IMR-90 (cell line): ENCODE measurements at regions not wholly inside any gene's neighbourhood (a gene's known extent, or its start where the extent isn't known, plus 50 kb on each side); places are given as distances from the start of the nearest gene placed in this dataset.

Experiments used
- ATAC-seq: fragments of 200-7000 bp; cut with Tn5 transposase; 2 replicates; pipeline ENCODE4 v1.9.1; 2020; ENCODE audit warnings: low read depth, mild to moderate bottlenecking, moderate library complexity
- BruUV-seq: library from RNA; stranded (reverse); fragments of 400-500 nt; replicated peaks from 2 replicates; lab custom pipeline; 2021; lab: Mats Ljungman, UMichigan
- CTCF ChIA-PET: fragments of 300-600 bp; formaldehyde crosslinking; extraction: SDS; loops from one replicate; lab custom pipeline; 2021; ENCODE audit warnings: antibody characterized with exemption; lab: Yijun Ruan, JAX
- POLR2A ChIA-PET: fragments of 300-600 bp; sonication (Branson Sonifier 250); formaldehyde crosslinking; loops from one replicate; lab custom pipeline; 2022; ENCODE audit warnings: antibody characterized with exemption; ENCODE audit not compliant: unreplicated experiment; lab: Charles Lee
- DNase-seq: peaks from one replicate; pipeline ENCODE4 v3.0.0; 2013
- H2AFZ ChIP-seq: replicated peaks from 2 replicates; pipeline ENCODE3; 2013; ENCODE audit warnings: low read length, mild to moderate bottlenecking; ENCODE audit not compliant: poor library complexity
- H2AK5ac ChIP-seq: 2 replicates; pipeline ENCODE4 v1.6.1; 2013; ENCODE audit warnings: low read depth, low read length, inconsistent platforms
- H2AK9ac ChIP-seq: replicated peaks from 2 replicates; pipeline ENCODE3; 2013; ENCODE audit warnings: mild to moderate bottlenecking, low read depth, low read length, moderate library complexity; ENCODE audit not compliant: poor library complexity
- H2BK120ac ChIP-seq: 2 replicates; pipeline ENCODE4 v1.6.1; 2013; ENCODE audit warnings: low read depth, low read length, inconsistent platforms
- H2BK15ac ChIP-seq: 3 replicates; pipeline ENCODE4 v1.6.1; 2013; ENCODE audit warnings: low read depth, low read length, inconsistent platforms
- H2BK20ac ChIP-seq: 2 replicates; pipeline ENCODE4 v1.6.1; 2013; ENCODE audit warnings: low read depth, mild to moderate bottlenecking, inconsistent platforms, low read length, moderate library complexity
- H2BK5ac ChIP-seq: 2 replicates; pipeline ENCODE4 v1.6.1; 2013; ENCODE audit warnings: mild to moderate bottlenecking, low read depth, low read length, inconsistent platforms; ENCODE audit not compliant: poor library complexity, severe bottlenecking
- H3K14ac ChIP-seq: replicated peaks from 2 replicates; pipeline ENCODE4 v1.6.1; 2013; ENCODE audit warnings: low read depth, low read length, inconsistent platforms
- H3K18ac ChIP-seq: 2 replicates; pipeline ENCODE4 v1.6.1; 2013; ENCODE audit warnings: low read depth, low read length, control low read depth
- H3K23ac ChIP-seq: 2 replicates; pipeline ENCODE4 v1.6.1; 2013; ENCODE audit warnings: low read depth, low read length, inconsistent platforms
- H3K27ac ChIP-seq: 2 replicates; pipeline ENCODE4 v1.5.1; 2013; ENCODE audit warnings: mild to moderate bottlenecking, control low read depth, low read length; ENCODE audit not compliant: insufficient read depth
- H3K27me3 ChIP-seq: 2 replicates; pipeline ENCODE4 v1.6.1; 2013; ENCODE audit warnings: low read length; ENCODE audit not compliant: control insufficient read depth, insufficient read depth
- H3K36me3 ChIP-seq: 2 replicates; pipeline ENCODE4 v1.6.1; 2013; ENCODE audit warnings: low read length, mixed read lengths; ENCODE audit not compliant: control insufficient read depth, insufficient read depth
- H3K4ac ChIP-seq: 2 replicates; pipeline ENCODE4 v1.6.1; 2013; ENCODE audit warnings: low read depth, low read length, inconsistent platforms
- H3K4me1 ChIP-seq: 2 replicates; pipeline ENCODE4 v1.6.1; 2013; ENCODE audit warnings: low read length, mixed read lengths; ENCODE audit not compliant: control insufficient read depth, insufficient read depth
- H3K4me2 ChIP-seq: 2 replicates; pipeline ENCODE4 v1.6.1; 2013; ENCODE audit warnings: low read depth, mild to moderate bottlenecking, control low read depth, low read length, moderate library complexity
- H3K4me3 ChIP-seq: 2 replicates; pipeline ENCODE4 v1.5.1; 2013; ENCODE audit warnings: low read depth, mild to moderate bottlenecking, control low read depth, low read length, moderate library complexity; ENCODE audit not compliant: insufficient read depth
- H3K56ac ChIP-seq: 2 replicates; pipeline ENCODE4 v1.6.1; 2013; ENCODE audit warnings: low read length, inconsistent platforms; ENCODE audit not compliant: insufficient read depth; ENCODE audit errors: extremely low read depth
- H3K79me1 ChIP-seq, 2 experiments: 2 replicates each; pipeline ENCODE4 v1.6.1; 2013; ENCODE audit warnings: low read length in 2 of 2, inconsistent platforms in 1 of 2, low read depth in 1 of 2
- H3K9ac ChIP-seq: 2 replicates; pipeline ENCODE4 v1.6.1; 2013; ENCODE audit warnings: low read depth, low read length, control low read depth
- H3K9me1 ChIP-seq: 2 replicates; pipeline ENCODE4 v1.6.1; 2013; ENCODE audit warnings: low read length, inconsistent platforms; ENCODE audit not compliant: insufficient read depth
- H3K9me3 ChIP-seq: 2 replicates; pipeline ENCODE4 v1.6.1; 2013; ENCODE audit warnings: low read length; ENCODE audit not compliant: control insufficient read depth, insufficient read depth
- H4K20me1 ChIP-seq: 2 replicates; pipeline ENCODE4 v1.6.1; 2013; ENCODE audit warnings: low read length, inconsistent platforms; ENCODE audit not compliant: insufficient read depth
- H4K5ac ChIP-seq: 2 replicates; pipeline ENCODE4 v1.6.1; 2013; ENCODE audit warnings: mild to moderate bottlenecking, low read depth, low read length, control low read depth
- H4K8ac ChIP-seq, 2 experiments: 2 replicates each; pipeline ENCODE4 v1.6.1; 2013; ENCODE audit warnings: low read depth in 2 of 2, low read length in 2 of 2, control low read depth in 1 of 2, inconsistent platforms in 1 of 2
- H4K91ac ChIP-seq: 2 replicates; pipeline ENCODE4 v1.6.1; 2013; ENCODE audit warnings: low read depth, low read length, inconsistent platforms; ENCODE audit not compliant: insufficient read depth
- BHLHE40 ChIP-seq: fragments of 150-350 bp; IDR thresholded peaks from 2 replicates; pipeline ENCODE4 v1.6.1; 2016; ENCODE audit warnings: mild to moderate bottlenecking, low read depth, low read length
- CEBPB ChIP-seq: IDR thresholded peaks from 2 replicates; pipeline ENCODE4 v1.6.1; 2012; ENCODE audit warnings: low read depth, low read length, improper control_type of control experiment
- CHD1 ChIP-seq: IDR thresholded peaks from 2 replicates; pipeline ENCODE4 v1.6.1; 2012; ENCODE audit warnings: low read depth, low read length, improper control_type of control experiment
- MXI1 ChIP-seq: IDR thresholded peaks from 2 replicates; pipeline ENCODE4 v1.6.1; 2012; ENCODE audit warnings: low read depth, mild to moderate bottlenecking, low read length, moderate library complexity, borderline replicate concordance
- NFE2L2 ChIP-seq: fragments of 150-350 bp; IDR thresholded peaks from 2 replicates; pipeline ENCODE4 v1.6.1; 2016; ENCODE audit warnings: low read depth, mild to moderate bottlenecking, low read length
- POLR2A ChIP-seq: IDR thresholded peaks from 2 replicates; pipeline ENCODE4 v1.6.1; 2012; ENCODE audit warnings: mild to moderate bottlenecking, low read depth, low read length
- WGBS, 2 experiments: methylation state at CpG; one replicate each; pipeline versions ENCODE4 v1.1.5 to v1.1.7; 2013; ENCODE audit warnings: missing lambda C conversion rate in 2 of 2; ENCODE audit not compliant: insufficient read length in 1 of 2; ENCODE audit errors: extremely low coverage in 2 of 2; 5-methylcytosine and 5-hydroxymethylcytosine counted together
- dilution Hi-C: fragments of 300-500 bp; cut with HindIII; formaldehyde crosslinking; loops from one replicate; pipeline ENCODE4 v1.14.3; 2018; ENCODE audit warnings: low sequenced_read_pairs; ENCODE audit not compliant: unreplicated experiment
- in situ Hi-C: fragments of 300-500 bp; cut with MboI; formaldehyde crosslinking; loops from 3 replicates; pipeline ENCODE4 v1.14.3; 2019; ENCODE audit warnings: low sequenced_read_pairs, inconsistent platforms, mixed read lengths
- intact Hi-C: fragments of 100-400 bp; cut with micrococcal nuclease; formaldehyde crosslinking; loops from 2 replicates; pipeline ENCODE4 v1.10.0; 2022

DNA sequence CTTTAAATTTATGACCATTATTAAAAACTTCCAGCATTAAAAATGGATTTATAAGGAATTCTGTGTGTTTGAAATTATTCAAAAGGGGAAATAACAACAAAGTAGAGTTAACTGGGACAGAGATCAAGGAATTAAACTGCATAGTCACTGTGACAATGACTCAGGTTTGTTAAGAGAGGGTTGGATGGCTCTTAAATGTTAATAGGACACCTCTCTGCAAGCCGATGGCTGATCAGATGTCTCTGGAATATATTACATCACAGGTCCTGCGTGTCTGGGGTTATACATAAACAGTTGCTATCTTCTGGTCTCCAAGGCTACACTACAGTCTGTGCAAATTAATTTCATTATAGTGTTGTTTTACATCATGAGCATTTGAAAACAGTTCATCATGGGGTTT lies 574.3 kb downstream of the COL12A1 start:
- dilution Hi-C loops (no loop called here), in situ Hi-C loops (no loop called here), intact Hi-C loops (no loop called here)
- no peak overlapping the region for H2AK9ac ChIP-seq
- H3K14ac ChIP-seq: no peak overlapping the region
- H3K27ac ChIP-seq: no peak overlapping the region
- no peak overlapping the region for H3K23ac ChIP-seq
- no peak overlapping the region for H4K8ac ChIP-seq
- no CpG with 5 or more reads among the region's 2 CpGs for WGBS, 2 experiments
- H3K79me1 ChIP-seq: no peaks in the 10 kb centered on the region
- no peak overlapping the region for H4K91ac ChIP-seq
- no peak overlapping the region for H2BK5ac ChIP-seq
- ATAC-seq (no peak), DNase-seq (peak; percentile 25)
- no peaks in the 10 kb centered on the region for H3K27me3 ChIP-seq
- H4K20me1 ChIP-seq: no peaks in the 10 kb centered on the region
- no peak overlapping the region for H2BK15ac ChIP-seq
- CTCF ChIA-PET: no interaction called here
- no peak overlapping the region for H2BK120ac ChIP-seq
- no peak overlapping the region for H3K56ac ChIP-seq
- no peak overlapping the region for H3K9ac ChIP-seq
- no peaks in the 10 kb centered on the region for H3K9me3 ChIP-seq
- POLR2A ChIA-PET: no interaction called here
- H3K36me3 ChIP-seq: no peaks in the 10 kb centered on the region
- H2AFZ ChIP-seq: no peak overlapping the region
- H2BK20ac ChIP-seq: no peak overlapping the region
- H3K4me1 ChIP-seq: no peaks in the 10 kb centered on the region
- H4K5ac ChIP-seq: no peak overlapping the region
- H3K9me1 ChIP-seq: no peaks in the 10 kb centered on the region
- no peak overlapping the region for H3K18ac ChIP-seq
- H3K4me3 ChIP-seq: no peak overlapping the region
- H3K4ac ChIP-seq: no peak overlapping the region
- 0 out of 2 replicates have a peak, but pooled peaks have one; percentile 18 for TF ChIP-seq CEBPB
- TF ChIP-seq NFE2L2: peak; percentile 72; the same call in 1 of the 2 replicates
- TF ChIP-seq POLR2A: no peak
- TF ChIP-seq BHLHE40: no peak
- TF ChIP-seq MXI1: no peak
- TF ChIP-seq CHD1: no peak
- H2AK5ac ChIP-seq: no peak overlapping the region
- no TSS peak for BruUV-seq
- H3K4me2 ChIP-seq: no peak overlapping the region
